ENCODE measurements at regions not wholly inside any gene's neighbourhood (a gene's known extent, or its start where the extent isn't known, plus 50 kb on each side); places are given as distances from the start of the nearest gene placed in this dataset.

GRCh38 chr15:39461536-39462130 is 119.2 kb upstream of the THBS1 start:
- DNase-seq, result no peak
- Histone ChIP-seq H3K36me3 (ENCODE audit: control insufficient read depth, insufficient read depth, low read length) (no peaks in the 10 kb centered on the region), H3K27me3 (replicated peaks; ENCODE audit: control insufficient read depth, insufficient read depth, low read length, poor library complexity, severe bottlenecking) (no peaks in the 10 kb centered on the region), H3K4me1 (ENCODE audit: control insufficient read depth, insufficient read depth, low read length, poor library complexity, severe bottlenecking) (no peaks in the 10 kb centered on the region), H3K4me3 (ENCODE audit: insufficient read depth, low read depth, low read length, poor library complexity, severe bottlenecking) (no peak overlapping the region), H3K27ac (ENCODE audit: insufficient read depth, low read length, poor library complexity, severe bottlenecking) (no peak overlapping the region), H3K9me3 (ENCODE audit: control insufficient read depth, low read length) (no peaks in the 10 kb centered on the region)

GRCh38 chr15:39462691-39463090 is 118.2 kb upstream of the THBS1 start:
- no peak for DNase-seq
- H3K9me3 ChIP-seq (ENCODE audit: control insufficient read depth, low read length), result no peaks in the 10 kb centered on the region
- no peaks in the 10 kb centered on the region for H3K4me1 ChIP-seq (ENCODE audit: control insufficient read depth, insufficient read depth, low read length, poor library complexity, severe bottlenecking)
- H3K27ac ChIP-seq (ENCODE audit: insufficient read depth, low read length, poor library complexity, severe bottlenecking), result no peak overlapping the region
- H3K27me3 ChIP-seq (replicated peaks; ENCODE audit: control insufficient read depth, insufficient read depth, low read length, poor library complexity, severe bottlenecking), result no peaks in the 10 kb centered on the region
- no peaks in the 10 kb centered on the region for H3K36me3 ChIP-seq (ENCODE audit: control insufficient read depth, insufficient read depth, low read length)
- no peak overlapping the region for H3K4me3 ChIP-seq (ENCODE audit: insufficient read depth, low read depth, low read length, poor library complexity, severe bottlenecking)

- no peaks in the 10 kb centered on the region for H3K36me3 ChIP-seq (ENCODE audit: control insufficient read depth, insufficient read depth, low read length)
- DNase-seq, result no peak
- H3K27me3 ChIP-seq (replicated peaks; ENCODE audit: control insufficient read depth, insufficient read depth, low read length, poor library complexity, severe bottlenecking), result no peaks in the 10 kb centered on the region
- no peaks in the 10 kb centered on the region for H3K9me3 ChIP-seq (ENCODE audit: control insufficient read depth, low read length)
- H3K4me3 ChIP-seq (ENCODE audit: insufficient read depth, low read depth, low read length, poor library complexity, severe bottlenecking), result no peak overlapping the region
- no peaks in the 10 kb centered on the region for H3K4me1 ChIP-seq (ENCODE audit: control insufficient read depth, insufficient read depth, low read length, poor library complexity, severe bottlenecking)
- no peak overlapping the region for H3K27ac ChIP-seq (ENCODE audit: insufficient read depth, low read length, poor library complexity, severe bottlenecking)
Measured at GRCh38 chr15:39465843-39466749, 114.8 kb upstream of the THBS1 start.

- no peaks in the 10 kb centered on the region for H3K36me3 ChIP-seq (ENCODE audit: control insufficient read depth, insufficient read depth, low read length)
- no peak for DNase-seq
- H3K27ac ChIP-seq (ENCODE audit: insufficient read depth, low read length, poor library complexity, severe bottlenecking), result no peak overlapping the region
Measured at GRCh38 chr15:39466750-39467105, 114.2 kb upstream of the THBS1 start.

GRCh38 chr15:39468331-39468730 is 112.5 kb upstream of the THBS1 start:
- Histone ChIP-seq H3K4me3 (ENCODE audit: insufficient read depth, low read depth, low read length, poor library complexity, severe bottlenecking) (no peak overlapping the region), H3K9me3 (ENCODE audit: control insufficient read depth, low read length) (no peaks in the 10 kb centered on the region), H3K4me1 (ENCODE audit: control insufficient read depth, insufficient read depth, low read length, poor library complexity, severe bottlenecking) (no peaks in the 10 kb centered on the region), H3K27ac (ENCODE audit: insufficient read depth, low read length, poor library complexity, severe bottlenecking) (no peak overlapping the region), H3K36me3 (ENCODE audit: control insufficient read depth, insufficient read depth, low read length) (no peaks in the 10 kb centered on the region), H3K27me3 (replicated peaks; ENCODE audit: control insufficient read depth, insufficient read depth, low read length, poor library complexity, severe bottlenecking) (no peaks in the 10 kb centered on the region)
- no peak for DNase-seq

More at GRCh38 chr15:39466750-39467105, 114.2 kb upstream of the THBS1 start:
- Histone ChIP-seq H3K27me3 (replicated peaks; ENCODE audit: control insufficient read depth, insufficient read depth, low read length, poor library complexity, severe bottlenecking) (no peaks in the 10 kb centered on the region), H3K4me1 (ENCODE audit: control insufficient read depth, insufficient read depth, low read length, poor library complexity, severe bottlenecking) (no peaks in the 10 kb centered on the region), H3K9me3 (ENCODE audit: control insufficient read depth, low read length) (no peaks in the 10 kb centered on the region), H3K4me3 (ENCODE audit: insufficient read depth, low read depth, low read length, poor library complexity, severe bottlenecking) (no peak overlapping the region)

- Histone ChIP-seq H3K4me3 (ENCODE audit: insufficient read depth, low read depth, low read length, poor library complexity, severe bottlenecking) (no peak overlapping the region), H3K36me3 (ENCODE audit: control insufficient read depth, insufficient read depth, low read length) (no peaks in the 10 kb centered on the region), H3K27me3 (replicated peaks; ENCODE audit: control insufficient read depth, insufficient read depth, low read length, poor library complexity, severe bottlenecking) (no peaks in the 10 kb centered on the region), H3K4me1 (ENCODE audit: control insufficient read depth, insufficient read depth, low read length, poor library complexity, severe bottlenecking) (no peaks in the 10 kb centered on the region), H3K27ac (ENCODE audit: insufficient read depth, low read length, poor library complexity, severe bottlenecking) (no peak overlapping the region), H3K9me3 (ENCODE audit: control insufficient read depth, low read length) (no peaks in the 10 kb centered on the region)
- no peak for DNase-seq
Measured at GRCh38 chr15:39468828-39469227, 112.1 kb upstream of the THBS1 start.

- no peaks in the 10 kb centered on the region for H3K9me3 ChIP-seq (ENCODE audit: control insufficient read depth, low read length)
- no peak overlapping the region for H3K4me3 ChIP-seq (ENCODE audit: insufficient read depth, low read depth, low read length, poor library complexity, severe bottlenecking)
- no peaks in the 10 kb centered on the region for H3K27me3 ChIP-seq (replicated peaks; ENCODE audit: control insufficient read depth, insufficient read depth, low read length, poor library complexity, severe bottlenecking)
- H3K27ac ChIP-seq (ENCODE audit: insufficient read depth, low read length, poor library complexity, severe bottlenecking), result no peak overlapping the region
- H3K36me3 ChIP-seq (ENCODE audit: control insufficient read depth, insufficient read depth, low read length), result no peaks in the 10 kb centered on the region
- no peak for DNase-seq
- no peaks in the 10 kb centered on the region for H3K4me1 ChIP-seq (ENCODE audit: control insufficient read depth, insufficient read depth, low read length, poor library complexity, severe bottlenecking)
Measured at GRCh38 chr15:39471785-39472574, 108.9 kb upstream of the THBS1 start.

GRCh38 chr15:39472621-39473297 is 108.1 kb upstream of the THBS1 start:
- no peak for DNase-seq
- Histone ChIP-seq H3K27me3 (replicated peaks; ENCODE audit: control insufficient read depth, insufficient read depth, low read length, poor library complexity, severe bottlenecking) (no peaks in the 10 kb centered on the region), H3K4me3 (ENCODE audit: insufficient read depth, low read depth, low read length, poor library complexity, severe bottlenecking) (no peak overlapping the region), H3K36me3 (ENCODE audit: control insufficient read depth, insufficient read depth, low read length) (no peaks in the 10 kb centered on the region), H3K9me3 (ENCODE audit: control insufficient read depth, low read length) (no peaks in the 10 kb centered on the region), H3K4me1 (ENCODE audit: control insufficient read depth, insufficient read depth, low read length, poor library complexity, severe bottlenecking) (no peaks in the 10 kb centered on the region), H3K27ac (ENCODE audit: insufficient read depth, low read length, poor library complexity, severe bottlenecking) (no peak overlapping the region)

- H3K9me3 ChIP-seq (ENCODE audit: control insufficient read depth, low read length), result no peaks in the 10 kb centered on the region
- H3K27ac ChIP-seq (ENCODE audit: insufficient read depth, low read length, poor library complexity, severe bottlenecking), result no peak overlapping the region
- no peak for DNase-seq
- H3K4me3 ChIP-seq (ENCODE audit: insufficient read depth, low read depth, low read length, poor library complexity, severe bottlenecking), result no peak overlapping the region
- H3K4me1 ChIP-seq (ENCODE audit: control insufficient read depth, insufficient read depth, low read length, poor library complexity, severe bottlenecking), result no peaks in the 10 kb centered on the region
- H3K36me3 ChIP-seq (ENCODE audit: control insufficient read depth, insufficient read depth, low read length), result no peaks in the 10 kb centered on the region
- no peaks in the 10 kb centered on the region for H3K27me3 ChIP-seq (replicated peaks; ENCODE audit: control insufficient read depth, insufficient read depth, low read length, poor library complexity, severe bottlenecking)
Measured at GRCh38 chr15:39473298-39473947, 107.5 kb upstream of the THBS1 start.
